GM12878 (cell line): ENCODE measurements at regions not wholly inside any gene's neighbourhood (a gene's known extent, or its start where the extent isn't known, plus 50 kb on each side); places are given as distances from the start of the nearest gene placed in this dataset.

Experiments used
- ATAC-seq: fragments of 200-7000 bp; cut with Tn5 transposase; 3 replicates; pipeline ENCODE4 v1.9.1; 2020; ENCODE audit warnings: mild to moderate bottlenecking, moderate library complexity
- BruUV-seq: library from RNA; stranded (reverse); fragments of 400-500 nt; replicated peaks from 2 replicates; lab custom pipeline; 2021; lab: Mats Ljungman, UMichigan
- CTCF ChIA-PET: fragments of 300-600 bp; sonication (Branson Sonifier 250); formaldehyde crosslinking; extraction: SDS; loops from one replicate; lab custom pipeline; 2021; ENCODE audit warnings: inconsistent platforms; lab: Yijun Ruan, JAX
- POLR2A ChIA-PET: fragments of 350-600 bp; formaldehyde crosslinking; extraction: SDS; loops from one replicate; lab custom pipeline; 2021; ENCODE audit warnings: inconsistent platforms; lab: Charles Lee
- RAD21 ChIA-PET: fragments of 300-600 bp; sonication (Branson Sonifier 250); formaldehyde crosslinking; loops from one replicate; lab custom pipeline; 2023; ENCODE audit warnings: antibody characterized with exemption; ENCODE audit not compliant: unreplicated experiment; lab: Charles Lee
- SMC1A ChIA-PET: fragments of 300-600 bp; sonication (Branson Sonifier 250); formaldehyde crosslinking; loops from one replicate; lab custom pipeline; 2023; ENCODE audit not compliant: unreplicated experiment, uncharacterized antibody; lab: Charles Lee
- DNase-seq: peaks from one replicate; pipeline ENCODE4 v3.0.0-alpha.2; 2011; ENCODE audit warnings: low read depth, low spot score
- FAIRE-seq: peaks from 3 replicates; lab custom pipeline; 2011; peaks lifted over from hg19 to GRCh38; lab: Jason Lieb, UNC
- H2AFZ ChIP-seq: 2 replicates; pipeline ENCODE4 v1.6.0; 2011; ENCODE audit warnings: low read depth, low read length, control low read depth; ENCODE audit not compliant: control insufficient read depth
- H3K27ac ChIP-seq: 2 replicates; pipeline ENCODE4 v1.5.1; 2011; ENCODE audit warnings: control low read depth; ENCODE audit not compliant: control insufficient read depth, insufficient read depth
- H3K27me3 ChIP-seq, 2 experiments: replicated peaks in 1 of 2; 2 replicates each; pipeline versions ENCODE4 v1.6.0 to v1.6.1; 2011; ENCODE audit warnings: low read length in 1 of 2; ENCODE audit not compliant: control insufficient read depth in 2 of 2, insufficient read depth in 2 of 2
- H3K36me3 ChIP-seq, 2 experiments: 2 replicates each; pipeline ENCODE4 v1.5.1; 2011; ENCODE audit warnings: low read length in 1 of 2; ENCODE audit not compliant: control insufficient read depth in 2 of 2, insufficient read depth in 2 of 2
- H3K4me1 ChIP-seq: 2 replicates; pipeline ENCODE4 v1.6.1; 2011; ENCODE audit warnings: mild to moderate bottlenecking, low read length, moderate library complexity, mixed read lengths; ENCODE audit not compliant: control insufficient read depth, insufficient read depth
- H3K4me2 ChIP-seq: 2 replicates; pipeline ENCODE4 v1.6.0; 2011; ENCODE audit warnings: control low read depth; ENCODE audit not compliant: control insufficient read depth, insufficient read depth
- H3K4me3 ChIP-seq: fragments of 200-600 bp; sonication (generic); 2 replicates; pipeline ENCODE4 v1.5.1; 2016
- H3K79me2 ChIP-seq: 2 replicates; pipeline ENCODE4 v1.6.0; 2011; ENCODE audit warnings: low read length; ENCODE audit not compliant: control insufficient read depth, insufficient read depth
- H3K9ac ChIP-seq: 2 replicates; pipeline ENCODE4 v1.8.0; 2011; ENCODE audit warnings: low read length, control low read depth, mixed read lengths; ENCODE audit not compliant: control insufficient read depth, insufficient read depth
- H3K9me3 ChIP-seq: replicated peaks from 3 replicates; pipeline ENCODE4 v1.5.1; 2011; ENCODE audit warnings: mild to moderate bottlenecking, low read length; ENCODE audit not compliant: control insufficient read depth, insufficient read depth
- H4K20me1 ChIP-seq: 2 replicates; pipeline ENCODE4 v1.6.0; 2011; ENCODE audit not compliant: control insufficient read depth, insufficient read depth
- BMI1 ChIP-seq: fragments of 450-650 bp; IDR thresholded peaks from 2 replicates; pipeline ENCODE4 v1.6.1; 2016; ENCODE audit warnings: mild to moderate bottlenecking, moderate library complexity, borderline replicate concordance
- CBX3 ChIP-seq: fragments of 200-600 bp; sonication (generic); IDR thresholded peaks from 2 replicates; pipeline ENCODE4 v1.6.1; 2016; ENCODE audit warnings: low read depth, borderline replicate concordance
- CBX5 ChIP-seq: sonication (generic); IDR thresholded peaks from 2 replicates; pipeline ENCODE4 v1.6.1; 2016; ENCODE audit warnings: low read depth, moderate library complexity, mild to moderate bottlenecking, inconsistent platforms
- CTCF ChIP-seq, 3 experiments: IDR thresholded peaks in 2 of 3; conservative IDR thresholded peaks in 1 of 3; 2 replicates each; pipeline ENCODE4 v1.5.1; 2011; ENCODE audit warnings: low read depth in 3 of 3, low read length in 3 of 3, mild to moderate bottlenecking in 3 of 3, control low read depth in 2 of 3, moderate library complexity in 2 of 3, inconsistent platforms in 1 of 3, mixed read lengths in 1 of 3; ENCODE audit not compliant: control insufficient read depth in 2 of 3, insufficient read depth in 1 of 3; ENCODE audit errors: extremely low read depth in 1 of 3
- ETV6 ChIP-seq, 2 experiments: fragments of 450-650 bp in 1 of 2; IDR thresholded peaks in 1 of 2; conservative IDR thresholded peaks in 1 of 2; 2 replicates each; pipeline ENCODE4 v1.6.1; 2014; ENCODE audit warnings: antibody characterized with exemption in 1 of 2, borderline replicate concordance in 1 of 2, low read depth in 1 of 2, mild to moderate bottlenecking in 1 of 2, moderate library complexity in 1 of 2
- FOS ChIP-seq: IDR thresholded peaks from 3 replicates; pipeline ENCODE4 v1.6.1; 2011; ENCODE audit warnings: borderline replicate concordance; ENCODE audit not compliant: insufficient read length; ENCODE audit errors: extremely low read depth
- HDGF ChIP-seq: fragments of 450-650 bp; IDR thresholded peaks from 2 replicates; pipeline ENCODE4 v1.6.1; 2016; ENCODE audit warnings: antibody characterized with exemption
- MEF2A ChIP-seq: IDR thresholded peaks from 2 replicates; pipeline ENCODE4 v1.6.1; 2011; ENCODE audit warnings: low read depth, mild to moderate bottlenecking, low read length, moderate library complexity; ENCODE audit not compliant: insufficient read depth
- MEF2B ChIP-seq: fragments of 450-650 bp; IDR thresholded peaks from 2 replicates; pipeline ENCODE4 v1.6.1; 2018; ENCODE audit warnings: mild to moderate bottlenecking, moderate library complexity; ENCODE audit not compliant: partially characterized antibody, poor library complexity, severe bottlenecking
- NR2C2 ChIP-seq: IDR thresholded peaks from 2 replicates; pipeline ENCODE4 v1.6.1; 2011; ENCODE audit warnings: borderline replicate concordance, low read depth; ENCODE audit not compliant: control insufficient read depth, insufficient read length
- POLR2AphosphoS2 ChIP-seq: IDR thresholded peaks from 2 replicates; pipeline ENCODE4 v1.6.1; 2011; ENCODE audit warnings: low read depth, mild to moderate bottlenecking, low read length, improper control_type of control experiment, moderate library complexity
- REST ChIP-seq: IDR thresholded peaks from 2 replicates; pipeline ENCODE4 v1.6.1; 2012; ENCODE audit warnings: mild to moderate bottlenecking, low read depth, low read length
- SMAD1 ChIP-seq: fragments of 450-650 bp; IDR thresholded peaks from 2 replicates; pipeline ENCODE4 v1.6.1; 2018; ENCODE audit warnings: mild to moderate bottlenecking, low read depth; ENCODE audit not compliant: partially characterized antibody
- TAF1 ChIP-seq: IDR thresholded peaks from 2 replicates; pipeline ENCODE4 v1.6.1; 2011; ENCODE audit warnings: mild to moderate bottlenecking, low read depth, low read length, borderline replicate concordance
- TCF12 ChIP-seq: IDR thresholded peaks from 2 replicates; pipeline ENCODE4 v1.6.1; 2011; ENCODE audit warnings: low read depth, mild to moderate bottlenecking, low read length
- YBX1 ChIP-seq: fragments of 450-650 bp; IDR thresholded peaks from 2 replicates; pipeline ENCODE4 v1.6.1; 2016; ENCODE audit warnings: antibody characterized with exemption
- ZNF217 ChIP-seq: fragments of 450-650 bp; IDR thresholded peaks from 2 replicates; pipeline ENCODE4 v1.6.1; 2017; ENCODE audit warnings: antibody characterized with exemption, mild to moderate bottlenecking
- WGBS: methylation state at CpG from one replicate; pipeline ENCODE4 v1.1.6; 2016; ENCODE audit warnings: low lambda C conversion rate; ENCODE audit not compliant: insufficient replicate concordance, insufficient coverage; ENCODE audit errors: missing lambda C conversion rate; 5-methylcytosine and 5-hydroxymethylcytosine counted together
- in situ Hi-C: fragments of 300-500 bp; cut with MboI; formaldehyde crosslinking; loops from 9 replicates; pipeline ENCODE4 v1.14.3; 2018; ENCODE audit warnings: mixed read lengths
- intact Hi-C: fragments of 100-400 bp; cut with micrococcal nuclease; formaldehyde crosslinking; loops from one replicate; pipeline ENCODE4 v1.14.2; 2022; ENCODE audit not compliant: unreplicated experiment
- TF ChIP-seq, protein P1 (sequence below): fragments of 450-650 bp; IDR thresholded peaks from 2 replicates; pipeline ENCODE4 v1.6.1; 2016; ENCODE audit warnings: mild to moderate bottlenecking

DNA sequence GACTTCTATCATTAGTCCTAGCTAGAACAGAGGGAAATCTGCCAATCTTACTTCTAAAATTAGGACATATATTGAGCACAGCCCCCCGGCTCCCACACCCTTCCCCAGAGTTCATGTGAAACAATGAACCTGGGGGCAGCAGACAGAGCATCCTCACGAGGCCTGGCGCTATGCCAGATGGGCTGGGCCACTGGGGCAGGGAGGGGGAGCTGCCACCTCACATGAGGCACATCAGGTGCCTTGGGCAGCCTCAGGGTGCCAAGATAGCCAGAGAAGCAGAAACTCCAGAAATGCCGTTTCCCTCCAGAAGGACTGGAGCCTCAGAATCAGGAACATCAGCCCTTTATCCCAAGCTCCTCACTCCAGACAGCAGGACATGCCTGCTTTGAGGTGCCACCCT lies 92.8 kb upstream of the LANCL2 start:
- in situ Hi-C loops (no loop called here), intact Hi-C loops (no loop called here)
- H4K20me1 ChIP-seq: no peaks in the 10 kb centered on the region
- RAD21 ChIA-PET: interaction anchor here (1.0 kb wide), 1 partner anchor 264 kb away, joined by 3 read pairs; no protein-coding TSS in a partner anchor
- peaks cover 2% of the 10 kb centered on the region in 2 experiments; a peak in 2 of 4 replicates for H3K27me3 ChIP-seq
- no peak overlapping the region for H3K9ac ChIP-seq
- H3K4me1 ChIP-seq: no peaks in the 10 kb centered on the region
- POLR2A ChIA-PET: no interaction called here
- H3K36me3 ChIP-seq: no peaks in the 10 kb centered on the region
- no TSS peak for BruUV-seq
- CTCF ChIA-PET: interaction anchor here (0.7 to 2.3 kb wide), 4 partner anchors 17 to 499 kb away, joined by 3 to 5 read pairs (median 4); no protein-coding TSS in a partner anchor
- 18% methylated on average over 4 of the region's 4 CpGs for WGBS
- no peaks in the 10 kb centered on the region for H3K79me2 ChIP-seq
- no peak overlapping the region for H2AFZ ChIP-seq
- H3K9me3 ChIP-seq: no peaks in the 10 kb centered on the region
- DNase-seq: no peak
- no peak for FAIRE-seq
- H3K4me2 ChIP-seq: no peak overlapping the region
- SMC1A ChIA-PET: interaction anchor here (1.7 kb wide), 1 partner anchor 143 kb away, joined by 5 read pairs; no protein-coding TSS in a partner anchor
- no peak for ATAC-seq
- H3K27ac ChIP-seq: no peak overlapping the region
- no peak overlapping the region for H3K4me3 ChIP-seq
- TF ChIP-seq YBX1 (no peak), CTCF (IDR thresholded peaks at IDR 0.05 in 2 of 3, conservative IDR thresholded peaks at IDR 0.05 in 1 of 3; ENCODE audit: control insufficient read depth in 2 of 3, extremely low read depth in 1 of 3, insufficient read depth in 1 of 3, low read depth in 3 of 3, low read length in 3 of 3) (no peak), CBX3 (no peak), BMI1 (no peak), MEF2A (no peak), FOS (no peak), CBX5 (no peak), ZNF217 (no peak), NR2C2 (no peak), TAF1 (no peak), HDGF (no peak), MEF2B (no peak), SMAD1 (no peak), TCF12 (no peak), REST (no peak), ETV6 (conservative IDR thresholded peaks at IDR 0.05 in 1 of 2, IDR thresholded peaks at IDR 0.05 in 1 of 2; ENCODE audit: borderline replicate concordance in 1 of 2, low read depth in 1 of 2) (no peak), POLR2AphosphoS2 (no peak)
- TF ChIP-seq, protein P1, sequence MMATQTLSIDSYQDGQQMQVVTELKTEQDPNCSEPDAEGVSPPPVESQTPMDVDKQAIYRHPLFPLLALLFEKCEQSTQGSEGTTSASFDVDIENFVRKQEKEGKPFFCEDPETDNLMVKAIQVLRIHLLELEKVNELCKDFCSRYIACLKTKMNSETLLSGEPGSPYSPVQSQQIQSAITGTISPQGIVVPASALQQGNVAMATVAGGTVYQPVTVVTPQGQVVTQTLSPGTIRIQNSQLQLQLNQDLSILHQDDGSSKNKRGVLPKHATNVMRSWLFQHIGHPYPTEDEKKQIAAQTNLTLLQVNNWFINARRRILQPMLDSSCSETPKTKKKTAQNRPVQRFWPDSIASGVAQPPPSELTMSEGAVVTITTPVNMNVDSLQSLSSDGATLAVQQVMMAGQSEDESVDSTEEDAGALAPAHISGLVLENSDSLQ: no peak
